Testis (tissue), 2 donors: ENCODE measurements at regions not wholly inside any gene's neighbourhood (a gene's known extent, or its start where the extent isn't known, plus 50 kb on each side); places are given as distances from the start of the nearest gene placed in this dataset.

ENCODE experiments used
- POLR2A ChIP-seq: fragments of 450-650 bp; IDR thresholded peaks from one replicate; pipeline ENCODE4 v1.6.1; 2017; ENCODE audit warnings: antibody characterized with exemption, mild to moderate bottlenecking, moderate library complexity
- TF ChIP-seq, protein P1 (sequence below), 3 experiments: fragments of 450-650 bp in 2 of 3; fragments of 200-600 bp in 1 of 3; sonication (generic) in 1 of 3; IDR thresholded peaks; one replicate each; pipeline ENCODE4 v1.5.1; 2016 to 2019; ENCODE audit warnings: antibody characterized with exemption in 3 of 3, mild to moderate bottlenecking in 2 of 3, moderate library complexity in 1 of 3

DNA sequence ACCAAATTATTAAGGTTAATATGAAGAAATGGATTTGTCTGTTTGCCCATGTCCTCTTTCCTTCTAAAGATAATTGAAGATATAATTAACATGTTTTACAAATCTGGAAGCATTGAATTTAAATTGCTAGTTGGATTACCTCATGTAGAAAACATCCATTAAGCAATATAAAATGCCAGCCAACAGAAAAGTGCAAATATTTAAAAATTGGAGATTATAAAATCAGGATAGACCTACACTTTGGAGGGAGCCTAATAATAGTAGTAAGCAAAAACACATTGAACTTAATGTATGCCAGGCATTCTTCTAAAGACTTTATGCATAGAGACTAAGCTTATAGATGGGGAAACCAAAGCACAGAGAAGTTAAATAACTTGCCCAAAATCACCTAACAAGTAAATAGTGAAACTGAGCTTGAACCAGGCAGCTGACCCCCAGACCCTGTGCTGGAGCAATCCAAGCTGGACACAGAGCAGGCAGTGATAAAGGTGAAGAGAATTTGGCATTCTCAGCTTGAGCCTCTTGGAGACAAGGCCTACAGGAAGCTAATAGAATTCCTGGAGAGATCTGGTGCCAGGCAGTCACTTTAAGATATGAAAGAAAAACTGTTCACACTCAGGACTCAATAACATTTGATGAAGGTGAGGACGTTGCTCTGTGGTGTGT is 119.8 kb downstream of the ASCL1 start:
- TF ChIP-seq, protein P1, sequence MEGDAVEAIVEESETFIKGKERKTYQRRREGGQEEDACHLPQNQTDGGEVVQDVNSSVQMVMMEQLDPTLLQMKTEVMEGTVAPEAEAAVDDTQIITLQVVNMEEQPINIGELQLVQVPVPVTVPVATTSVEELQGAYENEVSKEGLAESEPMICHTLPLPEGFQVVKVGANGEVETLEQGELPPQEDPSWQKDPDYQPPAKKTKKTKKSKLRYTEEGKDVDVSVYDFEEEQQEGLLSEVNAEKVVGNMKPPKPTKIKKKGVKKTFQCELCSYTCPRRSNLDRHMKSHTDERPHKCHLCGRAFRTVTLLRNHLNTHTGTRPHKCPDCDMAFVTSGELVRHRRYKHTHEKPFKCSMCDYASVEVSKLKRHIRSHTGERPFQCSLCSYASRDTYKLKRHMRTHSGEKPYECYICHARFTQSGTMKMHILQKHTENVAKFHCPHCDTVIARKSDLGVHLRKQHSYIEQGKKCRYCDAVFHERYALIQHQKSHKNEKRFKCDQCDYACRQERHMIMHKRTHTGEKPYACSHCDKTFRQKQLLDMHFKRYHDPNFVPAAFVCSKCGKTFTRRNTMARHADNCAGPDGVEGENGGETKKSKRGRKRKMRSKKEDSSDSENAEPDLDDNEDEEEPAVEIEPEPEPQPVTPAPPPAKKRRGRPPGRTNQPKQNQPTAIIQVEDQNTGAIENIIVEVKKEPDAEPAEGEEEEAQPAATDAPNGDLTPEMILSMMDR (IDR thresholded peaks at IDR 0.05) = no peak
- no peak for TF ChIP-seq POLR2A
